Astrocyte of the cerebellum (primary cell): ENCODE measurements at regions not wholly inside any gene's neighbourhood (a gene's known extent, or its start where the extent isn't known, plus 50 kb on each side); places are given as distances from the start of the nearest gene placed in this dataset.

ENCODE experiments used
- DNase-seq: peaks from one replicate; pipeline ENCODE4 v3.0.0-alpha.2; 2011; ENCODE audit warnings: low read depth
- H3K4me3 ChIP-seq: 2 replicates; pipeline ENCODE4 v1.5.1; 2011; ENCODE audit warnings: mild to moderate bottlenecking, low read depth, low read length, moderate library complexity
- in situ Hi-C: cut with HindIII; loops from 2 replicates; pipeline ENCODE4 v1.10.0; 2017; ENCODE audit warnings: low sequenced_read_pairs
- TF ChIP-seq, protein P1 (sequence below): IDR thresholded peaks from 2 replicates; pipeline ENCODE4 v1.5.1; 2012; ENCODE audit warnings: low read length, low read depth, moderate library complexity, mild to moderate bottlenecking; ENCODE audit errors: missing control alignments

DNA sequence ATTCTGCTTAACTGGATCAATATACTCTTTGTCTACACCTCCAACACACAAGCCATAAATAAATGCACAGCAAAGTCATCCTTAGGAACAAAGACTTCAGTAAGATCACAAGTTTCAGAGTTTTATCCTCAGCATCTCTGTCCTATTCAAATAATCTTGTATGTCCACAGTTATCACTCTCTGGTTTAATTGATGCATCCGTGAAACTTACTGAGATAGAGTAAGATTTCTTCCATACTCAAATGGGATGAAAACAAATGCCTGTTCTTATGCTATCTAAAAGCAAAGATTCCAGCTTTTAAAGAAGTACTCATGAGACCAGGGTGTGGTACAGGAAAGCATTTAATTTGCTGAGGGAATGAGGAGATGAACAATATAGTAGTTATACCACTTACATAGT, 184.6 kb upstream of the SLC7A11 start:
- TF ChIP-seq, protein P1, sequence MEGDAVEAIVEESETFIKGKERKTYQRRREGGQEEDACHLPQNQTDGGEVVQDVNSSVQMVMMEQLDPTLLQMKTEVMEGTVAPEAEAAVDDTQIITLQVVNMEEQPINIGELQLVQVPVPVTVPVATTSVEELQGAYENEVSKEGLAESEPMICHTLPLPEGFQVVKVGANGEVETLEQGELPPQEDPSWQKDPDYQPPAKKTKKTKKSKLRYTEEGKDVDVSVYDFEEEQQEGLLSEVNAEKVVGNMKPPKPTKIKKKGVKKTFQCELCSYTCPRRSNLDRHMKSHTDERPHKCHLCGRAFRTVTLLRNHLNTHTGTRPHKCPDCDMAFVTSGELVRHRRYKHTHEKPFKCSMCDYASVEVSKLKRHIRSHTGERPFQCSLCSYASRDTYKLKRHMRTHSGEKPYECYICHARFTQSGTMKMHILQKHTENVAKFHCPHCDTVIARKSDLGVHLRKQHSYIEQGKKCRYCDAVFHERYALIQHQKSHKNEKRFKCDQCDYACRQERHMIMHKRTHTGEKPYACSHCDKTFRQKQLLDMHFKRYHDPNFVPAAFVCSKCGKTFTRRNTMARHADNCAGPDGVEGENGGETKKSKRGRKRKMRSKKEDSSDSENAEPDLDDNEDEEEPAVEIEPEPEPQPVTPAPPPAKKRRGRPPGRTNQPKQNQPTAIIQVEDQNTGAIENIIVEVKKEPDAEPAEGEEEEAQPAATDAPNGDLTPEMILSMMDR, result no peak
- H3K4me3 ChIP-seq, result no peak overlapping the region
- no peak for DNase-seq
- in situ Hi-C loops, result no loop called here

DNA sequence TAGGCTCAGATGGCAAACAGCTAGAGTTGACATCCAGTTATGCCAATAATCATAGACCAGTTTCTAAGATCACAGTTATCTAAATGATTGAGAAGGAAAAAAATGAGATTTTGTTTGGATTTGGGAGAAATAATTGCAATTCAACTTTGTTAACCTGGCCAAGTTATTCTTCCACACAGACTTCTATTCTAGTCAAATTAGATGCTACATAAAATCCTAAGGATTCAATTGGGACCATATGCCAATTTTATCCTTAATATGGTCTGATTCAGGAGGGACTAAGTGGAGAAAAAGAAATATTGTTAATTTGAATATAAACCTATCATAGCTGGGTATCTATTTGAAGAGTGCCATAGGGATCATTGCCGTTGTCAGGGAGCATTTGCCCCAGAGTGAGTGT, 178.3 kb upstream of the SLC7A11 start:
- TF ChIP-seq, protein P1, result no peak
- in situ Hi-C loops, result no loop called here

DNA sequence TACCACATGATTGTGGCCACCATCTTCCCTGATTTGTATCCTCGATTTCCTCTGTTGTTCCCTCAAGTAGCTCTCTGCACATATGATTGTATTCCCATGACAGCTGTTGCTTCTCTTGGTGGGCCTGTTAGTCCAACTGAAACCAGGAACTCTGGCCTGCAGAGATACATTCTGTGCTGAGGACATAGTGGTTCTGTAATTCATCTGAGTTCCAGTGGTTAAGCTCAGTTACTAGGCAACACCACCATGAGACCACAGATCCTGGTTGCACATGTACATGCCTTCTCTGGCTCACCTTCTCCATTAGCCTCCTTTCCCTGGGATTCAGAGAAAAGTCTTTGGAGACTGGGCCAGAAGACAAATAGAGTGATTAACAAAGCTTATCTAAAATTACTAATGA, 172.1 kb upstream of the SLC7A11 start:
- H3K4me3 ChIP-seq, result no peak overlapping the region
- no peak for DNase-seq
- TF ChIP-seq, protein P1, result no peak
- in situ Hi-C loops, result no loop called here

More for the DNA sequence above, 178.3 kb upstream of the SLC7A11 start:
- no peak for DNase-seq
- H3K4me3 ChIP-seq, result no peak overlapping the region

DNA sequence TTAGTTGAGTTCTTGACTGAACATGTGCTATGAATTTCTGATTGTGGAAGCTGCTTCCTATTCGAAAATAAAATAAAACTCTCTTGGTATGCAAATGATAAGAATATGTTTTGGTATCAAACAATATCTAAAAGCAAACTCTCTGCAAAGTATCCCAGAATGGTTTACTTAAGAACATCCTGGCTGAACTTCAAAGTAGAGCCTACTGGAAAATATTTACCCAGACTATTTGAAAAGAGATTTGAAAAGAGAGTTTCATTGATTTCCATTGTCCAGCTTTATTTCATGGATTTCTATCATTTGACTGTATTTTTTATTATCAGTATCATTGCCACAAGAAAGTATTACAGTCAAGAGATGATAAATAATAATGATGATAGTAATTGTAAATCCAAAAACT, 171.1 kb upstream of the SLC7A11 start:
- in situ Hi-C loops, result no loop called here
- no peak overlapping the region for H3K4me3 ChIP-seq
- no peak for DNase-seq
- TF ChIP-seq, protein P1, result no peak

DNA sequence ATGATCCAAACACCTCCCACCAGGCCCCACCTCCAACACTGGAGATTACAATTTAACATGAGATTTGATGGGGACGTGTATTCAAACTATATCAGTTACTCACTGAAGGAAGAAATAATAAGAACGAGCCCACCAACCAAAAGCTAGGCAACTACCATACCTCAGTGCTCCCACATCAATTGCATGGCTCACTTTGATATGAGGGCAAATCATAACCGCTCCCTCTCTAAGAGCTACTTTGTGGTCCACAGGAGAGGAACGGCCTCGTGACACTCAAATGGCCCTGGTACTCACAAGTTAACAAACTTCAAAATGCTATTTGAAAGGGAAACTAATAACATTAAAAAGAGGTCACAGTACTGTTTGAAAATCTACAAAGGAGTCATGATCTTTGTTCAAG, 170.7 kb upstream of the SLC7A11 start:
- no peak overlapping the region for H3K4me3 ChIP-seq
- in situ Hi-C loops, result no loop called here
- TF ChIP-seq, protein P1, result no peak
- no peak for DNase-seq

DNA sequence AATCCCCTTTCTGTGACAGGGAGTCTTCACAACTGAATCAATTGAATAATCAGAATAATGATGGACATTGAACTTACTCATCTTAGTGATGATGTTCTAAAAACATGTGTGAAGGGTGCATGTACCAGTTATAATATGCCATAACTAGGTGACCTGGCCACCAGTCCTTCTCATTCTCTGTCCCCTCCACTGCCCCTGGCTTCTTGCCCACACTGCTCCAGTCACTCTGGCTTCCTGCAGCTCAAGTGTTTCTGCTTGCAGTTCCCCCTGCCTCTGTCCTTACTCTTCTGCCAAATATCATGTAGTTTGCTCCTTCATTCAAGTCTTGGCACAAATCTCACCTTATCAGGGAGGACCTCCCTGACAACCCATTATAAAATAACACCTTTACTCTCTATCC, 168.1 kb upstream of the SLC7A11 start:
- no peak overlapping the region for H3K4me3 ChIP-seq
- in situ Hi-C loops, result no loop called here
- DNase-seq, result no peak
- TF ChIP-seq, protein P1, result no peak

DNA sequence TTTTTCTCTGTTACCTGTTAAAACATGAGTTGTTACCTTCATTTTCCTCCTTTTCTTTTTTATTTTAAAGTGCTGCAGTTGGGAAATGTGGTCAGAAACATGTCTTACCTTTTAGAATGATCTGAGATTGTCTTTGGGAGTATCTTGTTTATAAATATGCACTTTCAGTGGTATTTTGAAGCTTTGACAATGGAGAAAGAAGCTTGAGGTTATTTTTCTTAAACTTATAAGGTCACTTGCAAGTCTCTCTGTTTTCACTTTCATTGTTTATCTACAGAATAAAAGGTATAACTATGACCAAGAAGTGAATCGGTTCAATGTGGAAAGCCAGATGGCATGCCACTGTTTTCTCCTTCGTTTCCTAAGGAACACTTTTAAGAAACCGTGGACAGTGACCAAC, 167.5 kb upstream of the SLC7A11 start:
- no peak for DNase-seq
- no peak overlapping the region for H3K4me3 ChIP-seq
- in situ Hi-C loops, result no loop called here
- TF ChIP-seq, protein P1, result no peak
